ENCODE measurements at regions not wholly inside any gene's neighbourhood (a gene's known extent, or its start where the extent isn't known, plus 50 kb on each side); places are given as distances from the start of the nearest gene placed in this dataset.

DNA sequence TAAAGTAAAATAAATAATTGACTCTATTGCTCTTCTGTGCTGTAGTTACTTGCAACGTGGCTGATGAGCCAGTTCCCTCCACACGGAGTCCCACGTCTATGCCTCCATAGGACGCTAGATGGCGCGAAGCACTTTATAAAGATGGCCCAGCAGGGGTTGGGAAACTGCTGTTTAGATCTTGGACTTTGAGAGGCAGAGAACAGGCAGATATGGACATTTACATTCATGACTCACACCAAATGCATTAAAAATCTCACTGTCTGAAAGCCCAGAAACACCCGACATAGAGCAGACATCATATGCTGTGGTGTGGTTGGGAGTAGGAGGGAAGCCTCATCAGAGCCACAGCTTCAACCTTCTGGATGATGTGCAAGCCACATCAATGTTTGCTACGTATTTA is 643.1 kb upstream of the ARGLU1 start:
- TF ChIP-seq, protein P1, sequence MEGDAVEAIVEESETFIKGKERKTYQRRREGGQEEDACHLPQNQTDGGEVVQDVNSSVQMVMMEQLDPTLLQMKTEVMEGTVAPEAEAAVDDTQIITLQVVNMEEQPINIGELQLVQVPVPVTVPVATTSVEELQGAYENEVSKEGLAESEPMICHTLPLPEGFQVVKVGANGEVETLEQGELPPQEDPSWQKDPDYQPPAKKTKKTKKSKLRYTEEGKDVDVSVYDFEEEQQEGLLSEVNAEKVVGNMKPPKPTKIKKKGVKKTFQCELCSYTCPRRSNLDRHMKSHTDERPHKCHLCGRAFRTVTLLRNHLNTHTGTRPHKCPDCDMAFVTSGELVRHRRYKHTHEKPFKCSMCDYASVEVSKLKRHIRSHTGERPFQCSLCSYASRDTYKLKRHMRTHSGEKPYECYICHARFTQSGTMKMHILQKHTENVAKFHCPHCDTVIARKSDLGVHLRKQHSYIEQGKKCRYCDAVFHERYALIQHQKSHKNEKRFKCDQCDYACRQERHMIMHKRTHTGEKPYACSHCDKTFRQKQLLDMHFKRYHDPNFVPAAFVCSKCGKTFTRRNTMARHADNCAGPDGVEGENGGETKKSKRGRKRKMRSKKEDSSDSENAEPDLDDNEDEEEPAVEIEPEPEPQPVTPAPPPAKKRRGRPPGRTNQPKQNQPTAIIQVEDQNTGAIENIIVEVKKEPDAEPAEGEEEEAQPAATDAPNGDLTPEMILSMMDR (IDR thresholded peaks at IDR 0.05; ENCODE audit: insufficient read depth, low read length, poor library complexity, severe bottlenecking), result peak; percentile 89
- TF ChIP-seq EZH2phosphoT487 (conservative IDR thresholded peaks at IDR 0.05; ENCODE audit: low read length), result no peak

Measured in SU-DHL-6 (cell line).